Astrocyte (in vitro differentiated cells and primary cell): ENCODE measurements at regions not wholly inside any gene's neighbourhood (a gene's known extent, or its start where the extent isn't known, plus 50 kb on each side); places are given as distances from the start of the nearest gene placed in this dataset.

Source experiments
- EZH2 ChIP-seq: IDR thresholded peaks from 2 replicates; pipeline ENCODE4 v1.6.1; 2012; ENCODE audit warnings: mild to moderate bottlenecking, low read length, inconsistent platforms; ENCODE audit not compliant: insufficient read depth
- TF ChIP-seq, protein P1 (sequence below): IDR thresholded peaks from 2 replicates; pipeline ENCODE4 v1.5.1; 2011; ENCODE audit warnings: low read depth, mild to moderate bottlenecking, inconsistent platforms, low read length, moderate library complexity; ENCODE audit not compliant: insufficient read depth

DNA sequence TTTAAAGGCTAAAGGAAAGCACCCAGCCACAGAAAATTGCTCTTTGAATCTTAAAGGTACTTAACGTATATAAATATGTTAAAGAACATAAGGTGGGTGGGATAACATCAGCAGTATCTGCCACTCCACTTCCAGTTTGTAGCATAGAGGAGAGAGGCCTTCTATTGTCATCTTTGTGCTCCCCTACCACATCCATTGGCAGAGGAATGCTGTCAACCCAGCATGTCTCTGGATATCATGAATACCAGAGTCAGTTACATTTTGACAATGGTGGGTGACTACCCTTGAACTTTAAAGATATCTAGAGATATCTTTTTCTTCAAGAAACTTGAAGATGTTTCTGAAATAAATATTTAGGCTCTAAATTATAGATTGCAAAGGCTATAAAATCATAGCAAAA, 283.2 kb upstream of the LRRC7 start:
- TF ChIP-seq, protein P1, sequence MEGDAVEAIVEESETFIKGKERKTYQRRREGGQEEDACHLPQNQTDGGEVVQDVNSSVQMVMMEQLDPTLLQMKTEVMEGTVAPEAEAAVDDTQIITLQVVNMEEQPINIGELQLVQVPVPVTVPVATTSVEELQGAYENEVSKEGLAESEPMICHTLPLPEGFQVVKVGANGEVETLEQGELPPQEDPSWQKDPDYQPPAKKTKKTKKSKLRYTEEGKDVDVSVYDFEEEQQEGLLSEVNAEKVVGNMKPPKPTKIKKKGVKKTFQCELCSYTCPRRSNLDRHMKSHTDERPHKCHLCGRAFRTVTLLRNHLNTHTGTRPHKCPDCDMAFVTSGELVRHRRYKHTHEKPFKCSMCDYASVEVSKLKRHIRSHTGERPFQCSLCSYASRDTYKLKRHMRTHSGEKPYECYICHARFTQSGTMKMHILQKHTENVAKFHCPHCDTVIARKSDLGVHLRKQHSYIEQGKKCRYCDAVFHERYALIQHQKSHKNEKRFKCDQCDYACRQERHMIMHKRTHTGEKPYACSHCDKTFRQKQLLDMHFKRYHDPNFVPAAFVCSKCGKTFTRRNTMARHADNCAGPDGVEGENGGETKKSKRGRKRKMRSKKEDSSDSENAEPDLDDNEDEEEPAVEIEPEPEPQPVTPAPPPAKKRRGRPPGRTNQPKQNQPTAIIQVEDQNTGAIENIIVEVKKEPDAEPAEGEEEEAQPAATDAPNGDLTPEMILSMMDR, result no peak
- no peak for TF ChIP-seq EZH2
